ENCODE measurements at regions not wholly inside any gene's neighbourhood (a gene's known extent, or its start where the extent isn't known, plus 50 kb on each side); places are given as distances from the start of the nearest gene placed in this dataset.

DNA sequence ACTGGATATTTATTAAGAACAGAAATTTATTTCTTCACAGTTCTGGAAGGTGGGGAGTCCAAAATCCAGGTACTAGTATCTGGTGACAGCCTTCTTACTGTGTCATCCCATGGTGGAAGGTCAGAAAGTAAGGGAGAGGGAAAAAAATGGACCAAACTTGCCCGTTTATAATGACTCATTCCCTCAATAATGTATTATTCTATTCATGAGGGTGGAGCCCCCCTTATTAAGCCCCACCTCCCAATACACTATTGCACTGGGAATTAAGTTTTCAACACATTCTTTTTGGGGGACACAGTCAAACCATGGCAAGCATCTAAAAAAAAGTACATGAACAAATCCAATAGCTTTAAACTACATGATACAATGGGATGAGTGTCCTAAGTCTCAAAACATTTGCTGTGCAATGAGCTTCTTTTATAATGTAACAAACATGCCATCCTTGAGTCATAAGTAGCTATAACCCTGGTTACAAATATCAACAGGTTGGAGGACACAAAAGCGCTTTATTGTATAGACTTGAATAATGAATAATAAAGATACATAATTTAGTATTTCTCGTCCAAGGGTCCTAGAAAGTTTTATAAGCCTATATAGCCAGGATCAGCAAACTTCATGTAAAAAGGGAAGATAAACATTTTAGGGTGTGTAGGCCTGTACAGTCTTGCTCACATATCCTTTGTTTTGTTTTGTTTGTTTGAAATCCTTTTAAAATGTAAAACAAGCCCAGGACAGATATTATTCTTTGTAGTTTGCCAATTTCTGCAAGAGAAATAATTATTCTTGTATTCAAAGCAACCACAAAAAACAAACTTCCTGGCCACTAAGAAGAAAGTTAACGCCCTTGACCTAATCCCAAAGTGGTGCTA is 160.6 kb upstream of the RAP2B start:
- no peak for TF ChIP-seq CTCF (IDR thresholded peaks at IDR 0.05)
- no peak for TF ChIP-seq FOXM1 (IDR thresholded peaks at IDR 0.05; ENCODE audit: low read depth)
- TF ChIP-seq, protein P1, sequence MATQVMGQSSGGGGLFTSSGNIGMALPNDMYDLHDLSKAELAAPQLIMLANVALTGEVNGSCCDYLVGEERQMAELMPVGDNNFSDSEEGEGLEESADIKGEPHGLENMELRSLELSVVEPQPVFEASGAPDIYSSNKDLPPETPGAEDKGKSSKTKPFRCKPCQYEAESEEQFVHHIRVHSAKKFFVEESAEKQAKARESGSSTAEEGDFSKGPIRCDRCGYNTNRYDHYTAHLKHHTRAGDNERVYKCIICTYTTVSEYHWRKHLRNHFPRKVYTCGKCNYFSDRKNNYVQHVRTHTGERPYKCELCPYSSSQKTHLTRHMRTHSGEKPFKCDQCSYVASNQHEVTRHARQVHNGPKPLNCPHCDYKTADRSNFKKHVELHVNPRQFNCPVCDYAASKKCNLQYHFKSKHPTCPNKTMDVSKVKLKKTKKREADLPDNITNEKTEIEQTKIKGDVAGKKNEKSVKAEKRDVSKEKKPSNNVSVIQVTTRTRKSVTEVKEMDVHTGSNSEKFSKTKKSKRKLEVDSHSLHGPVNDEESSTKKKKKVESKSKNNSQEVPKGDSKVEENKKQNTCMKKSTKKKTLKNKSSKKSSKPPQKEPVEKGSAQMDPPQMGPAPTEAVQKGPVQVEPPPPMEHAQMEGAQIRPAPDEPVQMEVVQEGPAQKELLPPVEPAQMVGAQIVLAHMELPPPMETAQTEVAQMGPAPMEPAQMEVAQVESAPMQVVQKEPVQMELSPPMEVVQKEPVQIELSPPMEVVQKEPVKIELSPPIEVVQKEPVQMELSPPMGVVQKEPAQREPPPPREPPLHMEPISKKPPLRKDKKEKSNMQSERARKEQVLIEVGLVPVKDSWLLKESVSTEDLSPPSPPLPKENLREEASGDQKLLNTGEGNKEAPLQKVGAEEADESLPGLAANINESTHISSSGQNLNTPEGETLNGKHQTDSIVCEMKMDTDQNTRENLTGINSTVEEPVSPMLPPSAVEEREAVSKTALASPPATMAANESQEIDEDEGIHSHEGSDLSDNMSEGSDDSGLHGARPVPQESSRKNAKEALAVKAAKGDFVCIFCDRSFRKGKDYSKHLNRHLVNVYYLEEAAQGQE (IDR thresholded peaks at IDR 0.05; ENCODE audit: low read depth, low read length) = no peak
- TF ChIP-seq, protein P2, sequence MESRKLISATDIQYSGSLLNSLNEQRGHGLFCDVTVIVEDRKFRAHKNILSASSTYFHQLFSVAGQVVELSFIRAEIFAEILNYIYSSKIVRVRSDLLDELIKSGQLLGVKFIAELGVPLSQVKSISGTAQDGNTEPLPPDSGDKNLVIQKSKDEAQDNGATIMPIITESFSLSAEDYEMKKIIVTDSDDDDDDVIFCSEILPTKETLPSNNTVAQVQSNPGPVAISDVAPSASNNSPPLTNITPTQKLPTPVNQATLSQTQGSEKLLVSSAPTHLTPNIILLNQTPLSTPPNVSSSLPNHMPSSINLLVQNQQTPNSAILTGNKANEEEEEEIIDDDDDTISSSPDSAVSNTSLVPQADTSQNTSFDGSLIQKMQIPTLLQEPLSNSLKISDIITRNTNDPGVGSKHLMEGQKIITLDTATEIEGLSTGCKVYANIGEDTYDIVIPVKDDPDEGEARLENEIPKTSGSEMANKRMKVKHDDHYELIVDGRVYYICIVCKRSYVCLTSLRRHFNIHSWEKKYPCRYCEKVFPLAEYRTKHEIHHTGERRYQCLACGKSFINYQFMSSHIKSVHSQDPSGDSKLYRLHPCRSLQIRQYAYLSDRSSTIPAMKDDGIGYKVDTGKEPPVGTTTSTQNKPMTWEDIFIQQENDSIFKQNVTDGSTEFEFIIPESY (IDR thresholded peaks at IDR 0.05; ENCODE audit: borderline replicate concordance, low read depth) = no peak
- TF ChIP-seq USF2 (IDR thresholded peaks at IDR 0.05; ENCODE audit: borderline replicate concordance, low read depth, low read length) = no peak
- TF ChIP-seq MAX (IDR thresholded peaks at IDR 0.05; ENCODE audit: low read depth) = no peak
- TF ChIP-seq NFIC (IDR thresholded peaks at IDR 0.05; ENCODE audit: borderline replicate concordance) = no peak

Measured in SK-N-SH (cell line).